ENCODE measurements at regions not wholly inside any gene's neighbourhood (a gene's known extent, or its start where the extent isn't known, plus 50 kb on each side); places are given as distances from the start of the nearest gene placed in this dataset.
"Not testable (repeated sequence)": the region's sequence is repeated elsewhere in the genome, so short reads cannot be mapped to it uniquely, and the experiment has no call there.

- DNase-seq, result no peak
Observed at GRCh38 chr7:112692333-112692732, 97.9 kb downstream of the TMEM168 start.

GRCh38 chr7:112697211-112697610, 93.0 kb downstream of the TMEM168 start:
- not testable (repeated sequence) for DNase-seq

GRCh38 chr7:112699725-112700513, 90.3 kb downstream of the TMEM168 start:
- no peak for DNase-seq

- DNase-seq, result no peak
Observed at GRCh38 chr7:112701456-112701855, 88.7 kb downstream of the TMEM168 start.

- no peak for DNase-seq
Observed at GRCh38 chr7:112707655-112708054, 82.5 kb downstream of the TMEM168 start.

GRCh38 chr7:112708236-112708635, 82.0 kb downstream of the TMEM168 start:
- DNase-seq, result no peak
